Nephron progenitor cell (in vitro differentiated cells): ENCODE measurements at regions not wholly inside any gene's neighbourhood (a gene's known extent, or its start where the extent isn't known, plus 50 kb on each side); places are given as distances from the start of the nearest gene placed in this dataset.

Source experiments
- DNase-seq: peaks from one replicate; pipeline ENCODE4 v3.0.0; 2021
- H3K27ac Mint-ChIP-seq: 2 replicates; pipeline ENCODE4 v1.8.0; 2021; ENCODE audit warnings: mild to moderate bottlenecking, moderate library complexity, mixed read lengths
- H3K27me3 Mint-ChIP-seq: 2 replicates; pipeline ENCODE4 v1.8.0; 2021; ENCODE audit warnings: mild to moderate bottlenecking, low read depth, mixed read lengths; ENCODE audit not compliant: poor library complexity
- H3K36me3 Mint-ChIP-seq: 2 replicates; pipeline ENCODE4 v1.8.0; 2021; ENCODE audit warnings: low read depth, mixed read lengths
- H3K4me1 Mint-ChIP-seq: 2 replicates; pipeline ENCODE4 v1.8.0; 2021; ENCODE audit warnings: mixed read lengths
- H3K4me3 Mint-ChIP-seq: 2 replicates; pipeline ENCODE4 v1.8.0; 2021; ENCODE audit warnings: mild to moderate bottlenecking, moderate library complexity, mixed read lengths
- H3K9me3 Mint-ChIP-seq: 2 replicates; pipeline ENCODE4 v1.8.0; 2021; ENCODE audit warnings: mild to moderate bottlenecking, moderate library complexity, mixed read lengths
- TF ChIP-seq, protein P1 (sequence below): fragments of 200-600 bp; sonication (generic); IDR thresholded peaks from 2 replicates; pipeline ENCODE4 v1.5.0; 2021; ENCODE audit warnings: antibody characterized with exemption

DNA sequence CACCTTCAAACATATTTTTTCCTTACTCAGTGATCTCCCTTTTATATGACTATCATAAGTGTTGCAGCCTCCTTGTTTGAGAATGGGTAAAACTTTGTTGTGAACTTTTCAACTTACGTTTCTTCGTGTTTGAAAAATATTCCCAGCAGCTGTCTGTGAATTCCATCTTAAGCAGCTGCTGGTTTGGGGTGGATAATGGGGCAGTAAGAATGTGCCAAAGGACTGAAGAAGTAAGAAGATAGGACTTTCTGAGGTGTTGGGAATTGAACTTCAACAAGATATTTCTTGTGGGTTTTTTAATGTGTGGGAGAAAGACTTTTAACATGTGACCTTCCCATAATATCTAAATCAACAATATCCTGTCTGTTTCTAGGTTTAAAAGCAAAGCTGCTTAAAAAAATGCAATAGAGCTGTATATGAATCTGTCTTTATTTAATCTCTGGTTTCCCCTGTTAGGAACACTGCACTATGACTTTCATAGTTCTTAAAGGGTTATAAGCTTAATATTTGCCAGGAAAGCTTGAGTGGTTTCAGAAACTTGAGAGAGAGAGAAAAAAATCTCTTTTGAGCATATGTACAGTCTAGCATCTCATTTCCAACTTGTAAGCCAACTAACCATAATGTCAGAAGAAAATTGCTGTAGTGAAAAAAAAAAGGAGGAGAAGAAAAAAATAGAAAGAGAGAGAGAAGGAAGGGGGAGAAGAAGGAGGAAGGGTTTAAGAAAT lies 1659.2 kb upstream of the FLRT2 start:
- no peak overlapping the region for H3K27ac Mint-ChIP-seq
- DNase-seq = no peak

DNA sequence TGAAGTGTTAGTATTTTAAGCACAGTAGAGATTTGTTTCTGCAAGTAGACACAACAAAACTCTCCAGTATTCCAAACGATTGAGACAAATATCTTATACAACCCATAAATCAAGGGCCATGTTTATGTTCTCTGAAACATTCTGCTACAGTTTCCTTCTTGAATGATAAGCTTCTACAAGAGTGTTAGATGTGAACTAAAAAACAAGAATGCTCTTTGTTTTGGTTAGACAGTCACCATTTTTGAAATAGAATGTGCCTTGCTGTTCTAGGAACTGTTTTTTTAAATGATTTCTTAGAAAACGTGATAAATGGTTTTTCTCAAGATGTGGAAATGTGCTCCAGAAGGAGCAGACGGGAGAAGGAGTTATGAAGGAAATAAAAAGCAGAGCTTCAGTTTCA lies 1656.3 kb upstream of the FLRT2 start:
- Mint-ChIP-seq H3K9me3 (no peaks in the 10 kb centered on the region), H3K27ac (peak overlapping the region; percentile 0), H3K4me3 (no peak overlapping the region), H3K36me3 (no peaks in the 10 kb centered on the region), H3K27me3 (no peaks in the 10 kb centered on the region), H3K4me1 (peaks cover 4% of the 10 kb centered on the region)
- TF ChIP-seq, protein P1, sequence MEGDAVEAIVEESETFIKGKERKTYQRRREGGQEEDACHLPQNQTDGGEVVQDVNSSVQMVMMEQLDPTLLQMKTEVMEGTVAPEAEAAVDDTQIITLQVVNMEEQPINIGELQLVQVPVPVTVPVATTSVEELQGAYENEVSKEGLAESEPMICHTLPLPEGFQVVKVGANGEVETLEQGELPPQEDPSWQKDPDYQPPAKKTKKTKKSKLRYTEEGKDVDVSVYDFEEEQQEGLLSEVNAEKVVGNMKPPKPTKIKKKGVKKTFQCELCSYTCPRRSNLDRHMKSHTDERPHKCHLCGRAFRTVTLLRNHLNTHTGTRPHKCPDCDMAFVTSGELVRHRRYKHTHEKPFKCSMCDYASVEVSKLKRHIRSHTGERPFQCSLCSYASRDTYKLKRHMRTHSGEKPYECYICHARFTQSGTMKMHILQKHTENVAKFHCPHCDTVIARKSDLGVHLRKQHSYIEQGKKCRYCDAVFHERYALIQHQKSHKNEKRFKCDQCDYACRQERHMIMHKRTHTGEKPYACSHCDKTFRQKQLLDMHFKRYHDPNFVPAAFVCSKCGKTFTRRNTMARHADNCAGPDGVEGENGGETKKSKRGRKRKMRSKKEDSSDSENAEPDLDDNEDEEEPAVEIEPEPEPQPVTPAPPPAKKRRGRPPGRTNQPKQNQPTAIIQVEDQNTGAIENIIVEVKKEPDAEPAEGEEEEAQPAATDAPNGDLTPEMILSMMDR = no peak
- DNase-seq = no peak

More for the DNA sequence above, 1659.2 kb upstream of the FLRT2 start:
- Mint-ChIP-seq H3K27me3 (no peaks in the 10 kb centered on the region), H3K9me3 (no peaks in the 10 kb centered on the region), H3K36me3 (no peaks in the 10 kb centered on the region), H3K4me1 (peaks cover 4% of the 10 kb centered on the region), H3K4me3 (no peak overlapping the region)
- TF ChIP-seq, protein P1 = no peak

DNA sequence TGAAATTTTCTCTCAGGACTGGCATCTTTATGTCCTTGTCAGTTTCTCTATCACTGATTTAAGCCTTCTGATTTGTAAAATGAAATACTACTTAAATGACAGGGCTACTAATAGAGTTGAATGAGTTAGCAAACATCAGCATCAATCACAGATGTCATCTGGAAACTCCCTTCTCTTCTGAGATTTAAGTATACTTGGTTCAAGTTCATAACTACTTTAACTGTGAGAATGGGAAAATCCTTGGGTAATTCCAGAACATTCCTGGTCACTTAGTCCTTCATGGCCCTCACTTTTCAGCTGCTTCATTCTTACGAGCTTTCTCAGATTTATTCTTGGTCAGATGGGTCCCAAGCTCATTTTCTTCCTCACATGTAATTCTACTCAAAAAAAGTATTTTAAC lies 1655.3 kb upstream of the FLRT2 start:
- TF ChIP-seq, protein P1 = no peak
- no peaks in the 10 kb centered on the region for H3K9me3 Mint-ChIP-seq
- no peak overlapping the region for H3K27ac Mint-ChIP-seq
- no peaks in the 10 kb centered on the region for H3K27me3 Mint-ChIP-seq
- H3K4me3 Mint-ChIP-seq = no peak overlapping the region
- H3K36me3 Mint-ChIP-seq = no peaks in the 10 kb centered on the region
- peaks cover 4% of the 10 kb centered on the region for H3K4me1 Mint-ChIP-seq
- DNase-seq = no peak

DNA sequence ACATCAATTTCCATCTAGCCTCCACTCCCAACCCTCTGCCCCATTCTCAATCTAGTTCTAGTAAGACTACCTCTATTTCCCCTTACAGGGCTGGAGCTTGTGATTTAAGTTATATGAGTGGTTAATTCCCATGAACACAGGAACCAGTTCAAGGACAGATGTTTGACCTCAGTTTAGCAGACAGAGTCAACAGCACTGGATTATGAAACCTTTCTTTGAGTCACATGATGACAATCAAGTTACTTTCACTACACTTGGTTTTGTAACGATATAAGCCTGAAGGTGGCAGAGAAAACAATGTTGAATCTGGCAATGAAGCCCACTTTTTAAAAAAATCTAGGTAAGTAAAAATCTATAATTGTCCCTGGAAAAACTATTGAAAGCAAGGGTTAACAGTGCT lies 1646.2 kb upstream of the FLRT2 start:
- Mint-ChIP-seq H3K9me3 (no peaks in the 10 kb centered on the region), H3K4me3 (no peak overlapping the region), H3K36me3 (no peaks in the 10 kb centered on the region), H3K27ac (no peak overlapping the region), H3K27me3 (no peaks in the 10 kb centered on the region), H3K4me1 (no peaks in the 10 kb centered on the region)
- DNase-seq = no peak
- TF ChIP-seq, protein P1 = no peak

DNA sequence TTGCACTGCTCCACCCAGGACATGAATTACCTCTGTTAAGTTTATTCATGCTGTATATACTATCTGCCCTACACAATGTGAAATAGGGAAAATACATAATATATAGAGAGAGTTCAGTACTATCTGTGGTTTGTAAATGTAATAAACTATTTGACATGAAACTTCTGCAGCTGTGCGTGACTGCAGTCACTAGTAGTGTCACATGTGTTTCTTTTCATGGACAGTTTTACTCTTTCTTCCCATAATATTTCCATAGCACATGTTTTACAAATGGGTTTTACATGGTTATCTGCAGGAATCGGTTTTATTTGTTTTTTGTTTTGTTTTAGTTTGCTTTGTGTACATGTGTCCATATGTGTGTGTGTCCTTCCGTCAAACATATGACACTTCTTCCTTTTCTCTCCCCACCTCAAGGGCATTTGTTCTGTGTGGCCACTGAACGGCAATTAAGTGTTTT lies 1644.1 kb upstream of the FLRT2 start:
- no peaks in the 10 kb centered on the region for H3K36me3 Mint-ChIP-seq
- H3K4me3 Mint-ChIP-seq = no peak overlapping the region
- no peak for DNase-seq
- no peaks in the 10 kb centered on the region for H3K27me3 Mint-ChIP-seq
- TF ChIP-seq, protein P1 = no peak
- no peak overlapping the region for H3K27ac Mint-ChIP-seq
- H3K4me1 Mint-ChIP-seq = no peaks in the 10 kb centered on the region
- no peaks in the 10 kb centered on the region for H3K9me3 Mint-ChIP-seq

DNA sequence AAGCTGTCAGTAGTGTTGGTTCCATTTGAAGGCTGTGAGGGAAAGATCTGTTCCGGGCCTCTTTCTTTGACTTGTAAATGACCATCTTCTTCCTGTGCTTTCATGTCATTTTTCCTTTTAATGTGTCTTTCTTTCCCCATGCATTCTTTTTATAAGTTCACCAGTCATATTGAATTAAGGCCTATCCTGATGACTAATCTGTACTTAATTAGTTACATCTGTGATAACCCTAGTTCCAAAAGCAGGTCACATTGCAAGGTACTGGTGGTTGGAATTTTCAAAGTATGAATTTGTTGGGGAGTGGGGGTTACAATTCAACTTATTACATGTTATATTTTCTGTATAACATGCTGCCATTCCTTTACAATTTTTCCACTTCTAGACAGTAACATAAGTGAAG lies 1642.1 kb upstream of the FLRT2 start:
- no peak for DNase-seq
- Mint-ChIP-seq H3K27ac (no peak overlapping the region), H3K27me3 (no peaks in the 10 kb centered on the region), H3K4me1 (no peaks in the 10 kb centered on the region), H3K36me3 (no peaks in the 10 kb centered on the region), H3K9me3 (no peaks in the 10 kb centered on the region), H3K4me3 (no peak overlapping the region)
- TF ChIP-seq, protein P1 = no peak
